ENCODE measurements at regions not wholly inside any gene's neighbourhood (a gene's known extent, or its start where the extent isn't known, plus 50 kb on each side); places are given as distances from the start of the nearest gene placed in this dataset.

GRCh38 chr4:57607566-57608180 lies 497.5 kb upstream of the IGFBP7 start:
- no peak for DNase-seq (ENCODE audit: low spot score)

- DNase-seq (ENCODE audit: low spot score) = no peak
These were observed 495.2 kb upstream of the IGFBP7 start for GRCh38 chr4:57605376-57605775.

GRCh38 chr4:57602141-57602540 lies 492.0 kb upstream of the IGFBP7 start:
- DNase-seq (ENCODE audit: low spot score) = no peak

- no peak for DNase-seq (ENCODE audit: low spot score)
These were observed 480.9 kb upstream of the IGFBP7 start for GRCh38 chr4:57591073-57591472.

GRCh38 chr4:57588557-57588956 lies 478.4 kb upstream of the IGFBP7 start:
- DNase-seq (ENCODE audit: low spot score) = no peak

GRCh38 chr4:57580710-57581599 lies 470.8 kb upstream of the IGFBP7 start:
- DNase-seq (ENCODE audit: low spot score) = no peak

- no peak for DNase-seq (ENCODE audit: low spot score)
These were observed 465.2 kb upstream of the IGFBP7 start for GRCh38 chr4:57575426-57575825.

GRCh38 chr4:57554556-57555092 lies 444.4 kb upstream of the IGFBP7 start:
- no peak for DNase-seq (ENCODE audit: low spot score)

GRCh38 chr4:57553728-57554127 lies 443.5 kb upstream of the IGFBP7 start:
- DNase-seq (ENCODE audit: low spot score) = no peak

GRCh38 chr4:57550198-57550597 lies 440.0 kb upstream of the IGFBP7 start:
- no peak for DNase-seq (ENCODE audit: low spot score)

GRCh38 chr4:57548856-57549255 lies 438.7 kb upstream of the IGFBP7 start:
- no peak for DNase-seq (ENCODE audit: low spot score)

- no peak for DNase-seq (ENCODE audit: low spot score)
These were observed 434.8 kb upstream of the IGFBP7 start for GRCh38 chr4:57544811-57545654.

- no peak for DNase-seq (ENCODE audit: low spot score)
These were observed 394.8 kb upstream of the IGFBP7 start for GRCh38 chr4:57504797-57505530.

GRCh38 chr4:57504139-57504538 lies 394.0 kb upstream of the IGFBP7 start:
- DNase-seq (ENCODE audit: low spot score) = no peak

- DNase-seq (ENCODE audit: low spot score) = no peak
These were observed 391.5 kb upstream of the IGFBP7 start for GRCh38 chr4:57501720-57502119.

GRCh38 chr4:57499786-57500185 lies 389.6 kb upstream of the IGFBP7 start:
- no peak for DNase-seq (ENCODE audit: low spot score)

- no peak for DNase-seq (ENCODE audit: low spot score)
These were observed 388.1 kb upstream of the IGFBP7 start for GRCh38 chr4:57498251-57498650.

- no peak for DNase-seq (ENCODE audit: low spot score)
These were observed 386.7 kb upstream of the IGFBP7 start for GRCh38 chr4:57496697-57497471.

- no peak for DNase-seq (ENCODE audit: low spot score)
These were observed 384.6 kb upstream of the IGFBP7 start for GRCh38 chr4:57494821-57495220.

- DNase-seq (ENCODE audit: low spot score) = no peak
These were observed 382.2 kb upstream of the IGFBP7 start for GRCh38 chr4:57492251-57492878.
